Gastroesophageal sphincter (tissue), 3 donors: ENCODE measurements at regions not wholly inside any gene's neighbourhood (a gene's known extent, or its start where the extent isn't known, plus 50 kb on each side); places are given as distances from the start of the nearest gene placed in this dataset.

ENCODE experiments used
- CTCF ChIP-seq, 4 experiments: fragments of 200-600 bp in 2 of 4; fragments of 450-650 bp in 2 of 4; sonication (generic) in 1 of 4; IDR thresholded peaks; one replicate each; pipeline ENCODE4 v1.5.1; 2017 to 2019; ENCODE audit warnings: antibody characterized with exemption in 4 of 4, mild to moderate bottlenecking in 2 of 4, moderate library complexity in 2 of 4
- POLR2A ChIP-seq, 2 donors: fragments of 450-650 bp; IDR thresholded peaks; one replicate each; pipeline ENCODE4 v1.6.1; 2017; ENCODE audit warnings: antibody characterized with exemption in 2 of 2, mild to moderate bottlenecking in 2 of 2, moderate library complexity in 1 of 2

GRCh38 chr17:77410470-77410869 lies 269.7 kb downstream of the SEC14L1 start:
- no peak for TF ChIP-seq POLR2A (IDR thresholded peaks at IDR 0.05)
- TF ChIP-seq CTCF (IDR thresholded peaks at IDR 0.05) = no peak
